Psoas muscle (tissue), 7 donors: ENCODE measurements at regions not wholly inside any gene's neighbourhood (a gene's known extent, or its start where the extent isn't known, plus 50 kb on each side); places are given as distances from the start of the nearest gene placed in this dataset.

Experiments
- ATAC-seq, 4 donors: fragments of 200-7000 bp; cut with Tn5 transposase; one replicate each; pipeline ENCODE4 v1.9.1; 2020; ENCODE audit warnings: moderate library complexity in 3 of 4, mild to moderate bottlenecking in 2 of 4
- DNase-seq, 2 donors: peaks; one replicate each; pipeline ENCODE4 v3.0.0-alpha.2; 2020
- H3K27ac ChIP-seq: fragments of 200-600 bp; one replicate; pipeline ENCODE4 v1.8.0; 2022
- H3K27me3 ChIP-seq, 3 donors: fragments of 200-600 bp in 1 of 3; one replicate each; pipeline versions ENCODE4 v1.6.1 to v1.8.0; 2013 to 2022; ENCODE audit warnings: low read length in 2 of 3, mild to moderate bottlenecking in 2 of 3, moderate library complexity in 1 of 3; ENCODE audit not compliant: insufficient read depth in 3 of 3
- H3K36me3 ChIP-seq, 2 donors: fragments of 200-600 bp in 1 of 2; one replicate each; pipeline versions ENCODE4 v1.6.1 to v1.8.0; 2013 to 2022; ENCODE audit warnings: low read depth in 1 of 2, mild to moderate bottlenecking in 1 of 2, moderate library complexity in 1 of 2; ENCODE audit not compliant: insufficient read depth in 1 of 2
- H3K4me1 ChIP-seq: fragments of 200-600 bp; one replicate; pipeline ENCODE4 v1.8.0; 2022
- H3K4me3 ChIP-seq: fragments of 200-600 bp; one replicate; pipeline ENCODE4 v1.8.0; 2022; ENCODE audit warnings: mild to moderate bottlenecking
- H3K9me3 ChIP-seq: fragments of 200-600 bp; one replicate; pipeline ENCODE4 v1.8.0; 2022
- WGBS, 3 donors: extraction: QIAGEN DNeasy Blood & Tissue Kit; methylation state at CpG; one replicate each; pipeline versions ENCODE4 v1.1.6 to v1.1.7; 2013; 5-methylcytosine and 5-hydroxymethylcytosine counted together
- intact Hi-C, 2 donors: fragments of 100-400 bp; cut with DNase I; formaldehyde crosslinking; loops; one replicate each; pipeline versions ENCODE4 v1.11.0 to v1.14.2; 2022
- TF ChIP-seq, protein P1 (sequence below): fragments of 200-600 bp; IDR thresholded peaks from one replicate; pipeline ENCODE4 v1.8.0; 2022; ENCODE audit warnings: antibody characterized with exemption
- donor health status: healthy with polysubstance abuse.
- donor health status: DM: no; HTN: no; CAD: no; lungs with moderate emphysema.
- donor health status: Bipolar disorder and iron deficiency.
- donor health status: healthy.
- donor health status: DM: yes; HTN: yes; CAD: no.
- donor health status: DM: no; HTN: no; CAD: no.
- donor health status: DM: yes; HTN: yes; CAD: no.

- TF ChIP-seq, protein P1, sequence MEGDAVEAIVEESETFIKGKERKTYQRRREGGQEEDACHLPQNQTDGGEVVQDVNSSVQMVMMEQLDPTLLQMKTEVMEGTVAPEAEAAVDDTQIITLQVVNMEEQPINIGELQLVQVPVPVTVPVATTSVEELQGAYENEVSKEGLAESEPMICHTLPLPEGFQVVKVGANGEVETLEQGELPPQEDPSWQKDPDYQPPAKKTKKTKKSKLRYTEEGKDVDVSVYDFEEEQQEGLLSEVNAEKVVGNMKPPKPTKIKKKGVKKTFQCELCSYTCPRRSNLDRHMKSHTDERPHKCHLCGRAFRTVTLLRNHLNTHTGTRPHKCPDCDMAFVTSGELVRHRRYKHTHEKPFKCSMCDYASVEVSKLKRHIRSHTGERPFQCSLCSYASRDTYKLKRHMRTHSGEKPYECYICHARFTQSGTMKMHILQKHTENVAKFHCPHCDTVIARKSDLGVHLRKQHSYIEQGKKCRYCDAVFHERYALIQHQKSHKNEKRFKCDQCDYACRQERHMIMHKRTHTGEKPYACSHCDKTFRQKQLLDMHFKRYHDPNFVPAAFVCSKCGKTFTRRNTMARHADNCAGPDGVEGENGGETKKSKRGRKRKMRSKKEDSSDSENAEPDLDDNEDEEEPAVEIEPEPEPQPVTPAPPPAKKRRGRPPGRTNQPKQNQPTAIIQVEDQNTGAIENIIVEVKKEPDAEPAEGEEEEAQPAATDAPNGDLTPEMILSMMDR: no peak
- Histone ChIP-seq H3K27ac (no peak overlapping the region), H3K4me1 (no peaks in the 10 kb centered on the region), H3K36me3 (no peaks in the 10 kb centered on the region), H3K4me3 (no peak overlapping the region), H3K27me3 (no peaks in the 10 kb centered on the region), H3K9me3 (no peaks in the 10 kb centered on the region)
- intact Hi-C loops: no loop called here
- ATAC-seq: no peak
- WGBS, 3 donors: 61 to 75% (median 68%) methylated on average over 2 of the region's 2 CpGs
- DNase-seq: no peak
These were observed 61.6 kb upstream of the UNC5B start for GRCh38 chr10:71150796-71151195.

DNA sequence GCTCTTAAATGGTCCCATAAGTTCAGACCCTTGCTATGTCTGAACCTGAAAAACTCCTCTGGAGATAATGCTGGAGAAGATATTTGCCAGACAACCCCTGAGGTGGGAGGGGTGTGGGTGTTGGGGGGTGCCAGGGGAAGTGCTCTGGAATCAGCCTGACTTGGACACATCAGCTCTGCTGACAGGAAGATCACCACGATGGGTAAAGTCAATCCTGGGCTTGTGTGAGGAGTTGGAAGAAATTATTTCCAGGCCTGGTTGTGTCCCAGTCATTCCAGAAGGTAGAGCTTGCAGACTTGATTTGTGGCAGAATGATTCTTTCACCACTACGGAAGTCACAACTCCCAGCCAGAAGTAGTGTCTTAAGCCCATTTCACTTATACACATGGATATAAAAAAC, 60.3 kb upstream of the UNC5B start:
- no peaks in the 10 kb centered on the region for H3K36me3 ChIP-seq
- intact Hi-C loops: no loop called here
- H3K27ac ChIP-seq: no peak overlapping the region
- no peaks in the 10 kb centered on the region for H3K27me3 ChIP-seq
- DNase-seq (no peak), ATAC-seq (no peak)
- no peaks in the 10 kb centered on the region for H3K9me3 ChIP-seq
- no peak overlapping the region for H3K4me3 ChIP-seq
- TF ChIP-seq, protein P1: no peak
- 62 to 78% (median 63%) methylated on average over 2 of the region's 2 CpGs for WGBS, 3 donors
- H3K4me1 ChIP-seq: no peaks in the 10 kb centered on the region

GRCh38 chr10:71156436-71156835, 55.9 kb upstream of the UNC5B start:
- no peak overlapping the region for H3K27ac ChIP-seq
- TF ChIP-seq, protein P1: no peak
- ATAC-seq: no peak
- H3K27me3 ChIP-seq: no peaks in the 10 kb centered on the region
- H3K9me3 ChIP-seq: no peaks in the 10 kb centered on the region
- no peaks in the 10 kb centered on the region for H3K36me3 ChIP-seq
- DNase-seq: no peak
- H3K4me3 ChIP-seq: no peak overlapping the region
- 55 to 63% (median 62%) methylated on average over 2 of the region's 2 CpGs for WGBS, 3 donors
- intact Hi-C loops: no loop called here
- peaks cover 9% of the 10 kb centered on the region for H3K4me1 ChIP-seq

DNA sequence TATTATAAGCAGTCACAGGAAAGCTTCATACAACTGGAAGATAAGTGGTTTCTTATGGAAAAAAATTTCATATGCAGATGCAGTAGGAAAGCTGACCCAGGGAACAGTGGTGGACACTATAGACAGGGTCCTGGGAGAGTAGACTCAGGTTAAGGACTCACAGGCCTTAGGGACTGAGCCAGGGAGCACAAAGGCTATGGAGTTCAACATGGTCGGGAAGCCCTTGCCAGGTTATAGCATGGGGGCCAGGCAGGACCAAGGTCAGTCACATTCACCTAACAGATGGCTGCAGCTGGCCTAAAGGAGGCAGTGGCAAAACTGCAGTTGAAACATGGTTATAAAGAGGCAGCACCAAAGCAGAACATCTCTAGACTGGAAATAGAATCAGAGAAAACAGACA, 54.9 kb upstream of the UNC5B start:
- Histone ChIP-seq H3K4me3 (no peak overlapping the region), H3K27me3 (no peaks in the 10 kb centered on the region), H3K27ac (no peak overlapping the region), H3K4me1 (peaks cover 9% of the 10 kb centered on the region), H3K9me3 (no peaks in the 10 kb centered on the region), H3K36me3 (no peaks in the 10 kb centered on the region)
- TF ChIP-seq, protein P1: no peak
- intact Hi-C loops: no loop called here
- ATAC-seq (no peak), DNase-seq (no peak)
- WGBS, 3 donors: 87 to 92% (median 91%) methylated on average over 1 of the region's 1 CpG

DNA sequence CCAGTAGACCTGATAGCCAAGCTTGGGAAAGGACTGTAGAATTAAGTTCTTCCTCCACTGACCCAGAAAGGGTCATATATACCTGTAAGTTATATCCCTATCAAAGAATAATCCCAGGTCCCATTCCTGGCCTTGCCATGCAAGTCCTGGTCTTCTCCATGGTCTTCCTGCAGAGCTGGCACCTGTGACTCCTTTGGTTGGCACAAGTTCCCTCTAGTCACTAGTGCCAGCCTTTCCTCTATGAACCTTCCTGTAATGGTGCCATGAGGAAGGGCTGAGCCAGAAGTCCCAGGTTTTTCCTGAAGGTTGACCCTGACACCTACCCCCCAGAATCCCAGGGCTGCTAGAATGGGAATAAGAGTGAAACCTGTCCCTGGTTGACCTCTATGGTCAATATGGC, 54.1 kb upstream of the UNC5B start:
- no peak overlapping the region for H3K4me3 ChIP-seq

More for the DNA sequence above, 54.1 kb upstream of the UNC5B start:
- DNase-seq (no peak), ATAC-seq (no peak)
- intact Hi-C loops: no loop called here
- Histone ChIP-seq H3K36me3 (no peaks in the 10 kb centered on the region), H3K4me1 (peaks cover 9% of the 10 kb centered on the region), H3K9me3 (no peaks in the 10 kb centered on the region), H3K27ac (no peak overlapping the region), H3K27me3 (no peaks in the 10 kb centered on the region)
- TF ChIP-seq, protein P1: no peak
